ENCODE measurements at regions not wholly inside any gene's neighbourhood (a gene's known extent, or its start where the extent isn't known, plus 50 kb on each side); places are given as distances from the start of the nearest gene placed in this dataset.

GRCh38 chr11:129637473-129637872 is 178.2 kb upstream of the TMEM45B start:
- TF ChIP-seq CSDC2 (CRISPR knock-in tag; IDR thresholded peaks at IDR 0.05) (no peak), ZFP3 (CRISPR knock-in tag; IDR thresholded peaks at IDR 0.05) (no peak), POU6F1 (CRISPR knock-in tag; IDR thresholded peaks at IDR 0.05; ENCODE audit: borderline replicate concordance, low read depth) (no peak), OSR1 (CRISPR knock-in tag; IDR thresholded peaks at IDR 0.05) (no peak), ARNTL (CRISPR knock-in tag; IDR thresholded peaks at IDR 0.05; ENCODE audit: borderline replicate concordance, low read depth) (no peak), CSRNP3 (CRISPR knock-in tag; IDR thresholded peaks at IDR 0.05) (no peak), ZC3H10 (CRISPR knock-in tag; IDR thresholded peaks at IDR 0.05) (no peak), PATZ1 (CRISPR knock-in tag; IDR thresholded peaks at IDR 0.05; ENCODE audit: borderline replicate concordance) (no peak), PPARA (CRISPR knock-in tag; IDR thresholded peaks at IDR 0.05; ENCODE audit: borderline replicate concordance) (no peak), CREB5 (CRISPR knock-in tag; IDR thresholded peaks at IDR 0.05; ENCODE audit: low read depth) (no peak), RARB (CRISPR knock-in tag; IDR thresholded peaks at IDR 0.05) (no peak), ZNF8 (CRISPR knock-in tag; IDR thresholded peaks at IDR 0.05) (no peak)
